MG63 (cell line): ENCODE measurements at regions not wholly inside any gene's neighbourhood (a gene's known extent, or its start where the extent isn't known, plus 50 kb on each side); places are given as distances from the start of the nearest gene placed in this dataset.
A peak's percentile ranks its signal among the peaks of the same experiment; 100 is the strongest.

Experiments used
- DNase-seq: peaks from one replicate; pipeline ENCODE4 v3.0.0-alpha.2; 2020
- H3K27me3 ChIP-seq: fragments of 250-450 bp; sonication (Bioruptor Pico); 2 replicates; pipeline ENCODE4 v1.5.1; 2020; ENCODE audit warnings: mild to moderate bottlenecking, moderate library complexity
- H3K36me3 ChIP-seq: fragments of 250-450 bp; sonication (Bioruptor Pico); 2 replicates; pipeline ENCODE4 v1.5.1; 2020; ENCODE audit warnings: mild to moderate bottlenecking, moderate library complexity
- H3K4me3 ChIP-seq: fragments of 250-450 bp; sonication (Bioruptor Pico); 2 replicates; pipeline ENCODE4 v1.5.1; 2020; ENCODE audit warnings: mild to moderate bottlenecking, moderate library complexity
- H3K9me3 ChIP-seq: fragments of 250-450 bp; sonication (Bioruptor Pico); 2 replicates; pipeline ENCODE4 v1.5.1; 2020; ENCODE audit warnings: mild to moderate bottlenecking, moderate library complexity

- Histone ChIP-seq H3K9me3 (no peaks in the 10 kb centered on the region), H3K36me3 (no peaks in the 10 kb centered on the region), H3K4me3 (no peak overlapping the region), H3K27me3 (no peaks in the 10 kb centered on the region)
- no peak for DNase-seq
These were observed 82.6 kb upstream of the ATP11B start for GRCh38 chr3:182710557-182711157.

GRCh38 chr3:182711261-182711683 lies 82.0 kb upstream of the ATP11B start:
- DNase-seq, result no peak

GRCh38 chr3:182711853-182712252 lies 81.5 kb upstream of the ATP11B start:
- Histone ChIP-seq H3K9me3 (no peaks in the 10 kb centered on the region), H3K36me3 (no peaks in the 10 kb centered on the region), H3K27me3 (no peaks in the 10 kb centered on the region), H3K4me3 (no peak overlapping the region)
- DNase-seq, result no peak

More at GRCh38 chr3:182711261-182711683, 82.0 kb upstream of the ATP11B start:
- no peaks in the 10 kb centered on the region for H3K9me3 ChIP-seq
- H3K36me3 ChIP-seq, result no peaks in the 10 kb centered on the region
- H3K27me3 ChIP-seq, result no peaks in the 10 kb centered on the region
- H3K4me3 ChIP-seq, result no peak overlapping the region

GRCh38 chr3:182713111-182713510 lies 80.2 kb upstream of the ATP11B start:
- H3K27me3 ChIP-seq, result no peaks in the 10 kb centered on the region
- no peaks in the 10 kb centered on the region for H3K36me3 ChIP-seq
- H3K4me3 ChIP-seq, result no peak overlapping the region
- H3K9me3 ChIP-seq, result no peaks in the 10 kb centered on the region
- no peak for DNase-seq

- DNase-seq, result no peak
- Histone ChIP-seq H3K9me3 (no peaks in the 10 kb centered on the region), H3K36me3 (no peaks in the 10 kb centered on the region), H3K4me3 (no peak overlapping the region), H3K27me3 (no peaks in the 10 kb centered on the region)
These were observed 79.4 kb upstream of the ATP11B start for GRCh38 chr3:182713743-182714517.

- Histone ChIP-seq H3K4me3 (no peak overlapping the region), H3K9me3 (no peaks in the 10 kb centered on the region), H3K36me3 (no peaks in the 10 kb centered on the region), H3K27me3 (no peaks in the 10 kb centered on the region)
- no peak for DNase-seq
These were observed 78.3 kb upstream of the ATP11B start for GRCh38 chr3:182715006-182715405.

- Histone ChIP-seq H3K27me3 (no peaks in the 10 kb centered on the region), H3K36me3 (no peaks in the 10 kb centered on the region), H3K9me3 (no peaks in the 10 kb centered on the region), H3K4me3 (no peak overlapping the region)
- DNase-seq, result no peak
These were observed 77.1 kb upstream of the ATP11B start for GRCh38 chr3:182716114-182716688.

GRCh38 chr3:182717216-182717615 lies 76.1 kb upstream of the ATP11B start:
- Histone ChIP-seq H3K36me3 (no peaks in the 10 kb centered on the region), H3K9me3 (no peaks in the 10 kb centered on the region), H3K4me3 (no peak overlapping the region), H3K27me3 (no peaks in the 10 kb centered on the region)
- no peak for DNase-seq

- H3K27me3 ChIP-seq, result no peaks in the 10 kb centered on the region
- no peak for DNase-seq
- H3K4me3 ChIP-seq, result no peak overlapping the region
- no peaks in the 10 kb centered on the region for H3K9me3 ChIP-seq
- no peaks in the 10 kb centered on the region for H3K36me3 ChIP-seq
These were observed 70.4 kb upstream of the ATP11B start for GRCh38 chr3:182722907-182723306.

GRCh38 chr3:182723596-182723995 lies 69.7 kb upstream of the ATP11B start:
- no peaks in the 10 kb centered on the region for H3K36me3 ChIP-seq
- no peak for DNase-seq

GRCh38 chr3:182725372-182726251 lies 67.7 kb upstream of the ATP11B start:
- Histone ChIP-seq H3K4me3 (no peak overlapping the region), H3K9me3 (no peaks in the 10 kb centered on the region), H3K36me3 (no peaks in the 10 kb centered on the region), H3K27me3 (no peaks in the 10 kb centered on the region)
- peak; percentile 40 for DNase-seq

More at GRCh38 chr3:182723596-182723995, 69.7 kb upstream of the ATP11B start:
- H3K27me3 ChIP-seq, result no peaks in the 10 kb centered on the region
- H3K4me3 ChIP-seq, result no peak overlapping the region
- no peaks in the 10 kb centered on the region for H3K9me3 ChIP-seq

- Histone ChIP-seq H3K36me3 (no peaks in the 10 kb centered on the region), H3K9me3 (no peaks in the 10 kb centered on the region), H3K4me3 (no peak overlapping the region), H3K27me3 (no peaks in the 10 kb centered on the region)
- no peak for DNase-seq
These were observed 66.8 kb upstream of the ATP11B start for GRCh38 chr3:182726258-182727142.

- Histone ChIP-seq H3K27me3 (no peaks in the 10 kb centered on the region), H3K9me3 (no peaks in the 10 kb centered on the region), H3K36me3 (no peaks in the 10 kb centered on the region), H3K4me3 (no peak overlapping the region)
- no peak for DNase-seq
These were observed 65.1 kb upstream of the ATP11B start for GRCh38 chr3:182728238-182728637.

GRCh38 chr3:182729903-182730674 lies 63.2 kb upstream of the ATP11B start:
- DNase-seq, result no peak
- Histone ChIP-seq H3K27me3 (no peaks in the 10 kb centered on the region), H3K36me3 (no peaks in the 10 kb centered on the region), H3K4me3 (no peak overlapping the region), H3K9me3 (no peaks in the 10 kb centered on the region)

- Histone ChIP-seq H3K27me3 (no peaks in the 10 kb centered on the region), H3K9me3 (no peaks in the 10 kb centered on the region), H3K36me3 (no peaks in the 10 kb centered on the region), H3K4me3 (no peak overlapping the region)
- no peak for DNase-seq
These were observed 62.6 kb upstream of the ATP11B start for GRCh38 chr3:182730675-182731042.
